Chondrocyte (in vitro differentiated cells): ENCODE measurements at regions not wholly inside any gene's neighbourhood (a gene's known extent, or its start where the extent isn't known, plus 50 kb on each side); places are given as distances from the start of the nearest gene placed in this dataset.

Source experiments
- DNase-seq: peaks from one replicate; pipeline ENCODE4 v3.0.0; 2021; ENCODE audit warnings: mixed read lengths, low spot score
- H3K27ac Mint-ChIP-seq: one replicate; pipeline ENCODE4 v1.8.0; 2021; ENCODE audit warnings: mild to moderate bottlenecking, moderate library complexity, mixed read lengths; ENCODE audit not compliant: unreplicated experiment
- H3K27me3 Mint-ChIP-seq: 2 replicates; pipeline ENCODE4 v1.8.0; 2021; ENCODE audit warnings: low read depth, mixed read lengths
- H3K36me3 Mint-ChIP-seq: 2 replicates; pipeline ENCODE4 v1.8.0; 2021; ENCODE audit warnings: low read depth, mixed read lengths
- H3K4me1 Mint-ChIP-seq: 2 replicates; pipeline ENCODE4 v1.8.0; 2021; ENCODE audit warnings: low read depth, mild to moderate bottlenecking, mixed read lengths
- H3K4me3 Mint-ChIP-seq: one replicate; pipeline ENCODE4 v1.8.0; 2021; ENCODE audit warnings: mild to moderate bottlenecking, moderate library complexity, mixed read lengths; ENCODE audit not compliant: unreplicated experiment
- H3K9me3 Mint-ChIP-seq: 2 replicates; pipeline ENCODE4 v1.8.0; 2021; ENCODE audit warnings: low read depth, mixed read lengths
- CTCF ChIP-seq: fragments of 200-600 bp; sonication (generic); IDR thresholded peaks from 2 replicates; pipeline ENCODE4 v1.5.0; 2021; ENCODE audit warnings: antibody characterized with exemption, mild to moderate bottlenecking, moderate library complexity

- DNase-seq: no peak
- no peak for TF ChIP-seq CTCF
These were observed 133.7 kb upstream of the KLF14 start for GRCh38 chr7:130867581-130868136.

GRCh38 chr7:130868139-130868538, 134.1 kb upstream of the KLF14 start:
- H3K9me3 Mint-ChIP-seq: no peaks in the 10 kb centered on the region
- peaks cover 13% of the 10 kb centered on the region for H3K36me3 Mint-ChIP-seq
- no peak overlapping the region for H3K27ac Mint-ChIP-seq
- no peaks in the 10 kb centered on the region for H3K27me3 Mint-ChIP-seq
- no peak overlapping the region for H3K4me3 Mint-ChIP-seq
- no peak for TF ChIP-seq CTCF
- no peak for DNase-seq
- no peaks in the 10 kb centered on the region for H3K4me1 Mint-ChIP-seq

More at GRCh38 chr7:130867581-130868136, 133.7 kb upstream of the KLF14 start:
- H3K27ac Mint-ChIP-seq: no peak overlapping the region
- H3K4me1 Mint-ChIP-seq: no peaks in the 10 kb centered on the region
- H3K9me3 Mint-ChIP-seq: no peaks in the 10 kb centered on the region
- no peaks in the 10 kb centered on the region for H3K27me3 Mint-ChIP-seq
- no peak overlapping the region for H3K4me3 Mint-ChIP-seq
- H3K36me3 Mint-ChIP-seq: peaks cover 13% of the 10 kb centered on the region

- DNase-seq: no peak
- H3K36me3 Mint-ChIP-seq: peaks cover 13% of the 10 kb centered on the region
- no peaks in the 10 kb centered on the region for H3K9me3 Mint-ChIP-seq
- no peak for TF ChIP-seq CTCF
- H3K4me3 Mint-ChIP-seq: no peak overlapping the region
- H3K27me3 Mint-ChIP-seq: no peaks in the 10 kb centered on the region
- H3K4me1 Mint-ChIP-seq: peaks cover 12% of the 10 kb centered on the region
- no peak overlapping the region for H3K27ac Mint-ChIP-seq
These were observed 135.9 kb upstream of the KLF14 start for GRCh38 chr7:130869918-130870317.

GRCh38 chr7:130872341-130872740, 138.3 kb upstream of the KLF14 start:
- Mint-ChIP-seq H3K36me3 (peaks cover 10% of the 10 kb centered on the region), H3K27ac (no peak overlapping the region), H3K4me3 (no peak overlapping the region), H3K9me3 (no peaks in the 10 kb centered on the region), H3K27me3 (no peaks in the 10 kb centered on the region), H3K4me1 (peaks cover 20% of the 10 kb centered on the region)
- TF ChIP-seq CTCF: no peak
- DNase-seq: no peak

GRCh38 chr7:130872756-130873448, 138.9 kb upstream of the KLF14 start:
- Mint-ChIP-seq H3K27me3 (no peaks in the 10 kb centered on the region), H3K4me3 (no peak overlapping the region), H3K36me3 (peaks cover 10% of the 10 kb centered on the region), H3K4me1 (peaks cover 20% of the 10 kb centered on the region), H3K27ac (no peak overlapping the region), H3K9me3 (no peaks in the 10 kb centered on the region)
- DNase-seq: no peak
- TF ChIP-seq CTCF: no peak
